Fibroblast of skin of right biceps (primary cell): ENCODE measurements at regions not wholly inside any gene's neighbourhood (a gene's known extent, or its start where the extent isn't known, plus 50 kb on each side); places are given as distances from the start of the nearest gene placed in this dataset.
A peak's percentile ranks its signal among the peaks of the same experiment; 100 is the strongest.

Experiments
- DNase-seq: peaks from one replicate; pipeline ENCODE4 v3.0.0-alpha.2; 2013

DNA sequence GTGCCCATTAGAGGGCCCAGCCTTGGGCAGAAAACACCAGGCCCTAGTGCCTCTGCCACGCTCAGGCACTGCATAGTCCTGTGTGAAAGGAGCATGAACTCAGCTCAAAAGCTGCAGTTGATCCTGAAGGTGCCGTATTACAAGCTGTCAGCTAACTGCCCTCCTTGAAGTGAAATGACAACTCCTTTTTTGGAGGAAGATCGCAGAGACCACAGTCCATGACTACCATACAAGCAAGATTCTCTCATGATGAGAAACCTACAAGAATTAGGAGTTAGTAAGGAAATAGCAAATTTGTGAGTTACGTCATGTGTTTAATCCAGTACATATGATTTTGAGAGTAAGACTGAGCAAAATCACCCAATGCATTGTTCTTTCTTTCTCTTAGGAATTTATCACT is 513.9 kb upstream of the NR2F2 start:
- peak; percentile 73 for DNase-seq

- no peak for DNase-seq
Measured at GRCh38 chr15:95822961-95823360, 507.5 kb upstream of the NR2F2 start.

DNA sequence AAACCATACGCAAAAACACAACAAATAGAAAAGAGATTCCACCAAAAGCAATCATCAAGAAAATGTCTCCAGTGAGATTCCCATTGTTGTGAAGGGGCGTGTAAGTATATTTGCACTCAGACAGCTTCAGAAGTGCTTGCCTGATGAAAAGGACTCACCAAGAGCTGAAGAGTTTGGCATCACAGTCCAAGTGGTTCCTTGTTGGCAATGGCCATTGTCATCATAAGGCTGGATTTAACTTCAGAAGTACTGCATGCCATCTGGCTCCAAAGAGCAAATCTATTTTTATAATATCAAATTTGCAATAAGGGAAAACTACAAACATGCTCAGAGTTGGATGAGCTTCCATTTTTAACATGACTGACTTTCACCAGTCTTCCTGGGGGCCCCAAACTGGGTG is 505.3 kb upstream of the NR2F2 start:
- DNase-seq = no peak

GRCh38 chr15:95825671-95826411 is 504.7 kb upstream of the NR2F2 start:
- DNase-seq = no peak

- DNase-seq = no peak
Measured at GRCh38 chr15:95826412-95827195, 503.9 kb upstream of the NR2F2 start.

DNA sequence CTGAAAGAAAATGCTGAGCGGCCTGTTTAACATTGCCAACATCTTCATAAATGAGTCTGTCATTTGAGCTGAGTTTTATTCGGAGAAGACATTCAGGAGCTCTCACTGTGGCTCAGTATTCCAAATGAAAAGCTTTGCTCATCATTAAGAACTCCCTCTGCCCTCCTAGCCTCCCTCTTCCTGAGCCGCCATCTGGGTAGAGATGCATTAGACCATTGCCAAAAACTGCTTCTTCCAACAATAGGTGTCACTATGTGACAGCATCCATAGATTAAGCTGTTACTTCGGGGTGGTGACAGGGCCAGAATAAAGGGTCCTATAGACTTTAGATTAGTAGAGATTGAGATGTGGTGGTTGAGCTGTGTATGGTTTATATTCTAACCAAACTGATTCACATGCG is 501.4 kb upstream of the NR2F2 start:
- DNase-seq = no peak

GRCh38 chr15:95830281-95830680 is 500.2 kb upstream of the NR2F2 start:
- DNase-seq = no peak

GRCh38 chr15:95832668-95833067 is 497.8 kb upstream of the NR2F2 start:
- DNase-seq = no peak

DNA sequence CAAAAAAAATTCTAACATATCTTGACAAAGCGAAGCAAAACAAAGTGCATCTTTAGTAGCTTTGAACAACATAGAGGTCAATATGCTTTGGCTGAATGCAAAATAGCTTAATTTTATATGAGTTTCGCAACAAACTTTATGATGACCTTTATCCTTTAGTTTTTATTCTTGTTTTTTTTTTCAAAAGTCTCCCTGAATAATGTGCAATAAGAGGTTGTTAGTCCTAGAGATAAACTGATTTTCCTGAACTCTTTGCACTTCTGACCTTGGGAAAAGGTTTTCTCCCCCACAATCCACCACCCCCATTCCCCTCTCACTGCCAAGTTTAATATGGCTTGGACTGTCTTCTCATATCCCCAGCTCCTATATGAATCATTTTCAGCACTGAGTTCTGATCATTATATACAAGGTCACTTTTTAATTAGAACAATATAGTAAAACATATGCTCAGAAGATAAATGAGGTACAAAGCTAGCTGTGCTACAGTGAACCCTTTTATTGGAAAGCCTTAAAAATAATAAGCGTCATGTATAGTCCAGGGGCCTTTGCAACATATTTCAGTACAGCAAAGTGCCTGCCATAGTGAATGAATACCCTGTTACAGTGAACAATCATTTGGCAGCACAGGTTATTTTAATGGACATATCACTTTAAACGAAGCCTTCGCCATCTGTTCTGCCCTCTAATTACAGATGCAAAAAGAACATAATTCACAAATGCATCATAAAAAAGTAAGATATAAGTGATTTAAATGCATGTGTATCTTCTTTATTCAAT is 496.3 kb upstream of the NR2F2 start:
- no peak for DNase-seq

GRCh38 chr15:95836536-95836935 is 494.0 kb upstream of the NR2F2 start:
- no peak for DNase-seq

DNA sequence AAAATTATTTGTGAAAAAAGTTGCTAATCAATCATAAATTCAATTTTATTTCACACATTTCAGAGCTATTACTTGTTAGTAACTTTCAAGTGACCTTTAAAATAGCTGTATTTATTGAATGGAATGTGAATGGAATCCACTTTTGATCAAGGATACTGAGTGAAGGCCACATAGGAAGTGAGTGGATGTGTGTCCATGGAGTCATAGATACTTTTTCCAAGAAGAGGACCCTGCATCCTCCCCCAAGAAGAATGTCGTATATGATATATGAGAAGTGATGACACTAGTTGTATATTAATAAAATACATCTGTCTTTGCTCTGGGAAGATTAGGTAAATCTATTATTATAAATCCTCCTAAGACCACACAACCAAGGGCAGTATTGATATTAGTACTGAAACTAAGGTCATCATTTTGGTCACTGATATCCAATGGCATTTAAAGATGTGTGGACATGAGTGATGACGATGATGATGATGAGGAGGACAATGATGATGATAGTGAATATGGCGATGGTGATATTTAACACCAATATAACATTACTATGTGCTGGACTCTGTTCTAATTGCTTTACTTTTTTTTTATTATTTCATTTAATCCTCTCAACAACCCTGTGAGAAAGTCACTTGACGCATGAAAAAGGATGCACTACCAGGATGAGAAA is 493.0 kb upstream of the NR2F2 start:
- DNase-seq = peak; percentile 61

DNA sequence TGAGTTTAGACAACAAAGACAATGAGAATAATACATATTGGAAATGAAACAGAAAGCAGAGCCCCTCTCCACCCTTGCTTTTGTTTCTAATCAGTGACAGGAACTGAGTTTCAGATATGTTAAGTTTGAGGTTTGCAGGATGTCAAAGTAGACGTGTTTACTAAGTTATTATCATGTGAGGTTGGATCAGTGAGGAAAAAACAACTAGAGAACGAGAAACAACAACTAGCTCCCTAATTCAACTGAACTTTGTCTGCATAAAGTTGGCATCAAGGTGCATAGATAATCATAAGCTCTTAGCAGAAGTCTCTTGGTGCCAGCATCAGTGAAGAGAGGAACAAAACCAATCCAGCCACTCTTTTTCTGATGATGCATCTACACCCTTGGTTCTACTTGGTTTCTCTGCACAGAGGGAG is 491.1 kb upstream of the NR2F2 start:
- DNase-seq = no peak

GRCh38 chr15:95840004-95840403 is 490.5 kb upstream of the NR2F2 start:
- peak; percentile 89 for DNase-seq

DNA sequence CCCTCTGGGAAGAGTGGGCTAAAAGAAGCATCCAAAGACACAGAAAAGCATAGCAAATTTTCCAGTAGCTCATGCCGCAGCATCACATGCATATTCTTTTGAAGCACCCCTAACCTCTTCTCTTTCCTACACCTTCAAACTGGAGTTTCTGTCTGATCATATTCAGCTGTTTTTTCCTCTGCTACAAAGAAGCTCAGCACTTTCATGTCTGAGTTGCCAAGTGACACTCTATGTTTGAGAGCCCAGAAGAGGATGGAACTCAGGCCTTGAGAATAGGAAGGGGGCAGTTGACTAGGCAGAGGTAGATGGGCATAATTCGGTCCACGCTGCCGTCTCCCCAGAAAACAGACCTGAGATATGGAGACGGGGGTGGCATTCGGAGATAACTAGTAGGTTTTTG is 489.6 kb upstream of the NR2F2 start:
- no peak for DNase-seq

DNA sequence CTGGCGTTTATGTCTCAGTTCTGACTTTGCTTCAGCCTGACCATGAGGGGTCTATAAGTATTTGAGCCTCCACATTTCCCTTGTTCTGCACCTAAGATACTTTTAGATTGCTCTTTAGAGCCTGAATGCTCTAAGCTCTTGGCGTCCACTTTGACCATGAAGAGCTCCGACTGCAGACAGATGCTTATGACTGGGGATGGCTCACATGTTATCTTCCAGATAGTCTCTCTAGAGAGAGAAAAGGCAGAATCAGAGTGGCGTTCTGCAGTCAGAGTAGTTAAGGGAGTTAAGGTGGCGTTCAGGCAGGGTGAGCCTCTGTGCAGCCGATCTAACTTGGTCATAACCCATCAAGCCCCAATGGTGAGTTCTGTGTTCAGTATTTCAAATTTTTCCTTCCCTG is 487.9 kb upstream of the NR2F2 start:
- no peak for DNase-seq

GRCh38 chr15:95843241-95843910 is 487.1 kb upstream of the NR2F2 start:
- DNase-seq = peak; percentile 77

GRCh38 chr15:95845862-95846515 is 484.5 kb upstream of the NR2F2 start:
- no peak for DNase-seq

GRCh38 chr15:95848126-95848525 is 482.4 kb upstream of the NR2F2 start:
- no peak for DNase-seq

DNA sequence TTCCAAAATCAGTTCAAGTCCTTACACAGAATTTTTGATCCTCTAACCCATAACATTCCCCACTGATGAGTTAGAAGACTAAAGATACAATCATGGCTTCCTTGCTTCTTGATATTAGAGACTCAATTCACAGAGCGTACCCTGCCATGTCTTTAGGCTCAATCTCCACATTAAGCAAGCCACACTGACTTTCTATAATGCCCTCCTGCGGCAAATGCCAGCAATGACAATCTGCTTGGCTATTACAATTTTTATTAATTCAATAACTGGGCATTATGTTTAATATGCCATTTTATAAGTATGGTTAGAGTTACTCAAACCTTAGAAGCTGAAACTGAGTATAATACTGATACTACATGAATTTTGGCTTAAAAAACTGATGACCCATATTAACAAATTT is 479.7 kb upstream of the NR2F2 start:
- DNase-seq = no peak

DNA sequence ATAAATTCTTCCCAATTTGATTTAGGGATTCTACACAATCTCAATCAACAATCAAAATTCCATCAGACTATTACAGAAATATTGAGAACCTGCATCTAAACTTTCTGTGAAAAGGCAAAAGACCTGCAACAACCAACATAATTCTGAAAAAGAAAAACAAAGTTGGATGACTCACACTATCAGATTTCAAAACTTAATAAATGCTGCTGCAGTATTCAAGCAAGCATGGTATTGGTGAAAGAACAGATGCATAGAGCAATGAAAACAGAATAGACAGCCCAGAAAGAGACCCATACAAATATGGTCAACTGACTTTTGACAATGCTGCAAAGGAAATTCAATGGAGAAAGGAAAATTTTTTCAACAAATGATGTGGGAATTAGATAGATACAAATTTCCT is 477.1 kb upstream of the NR2F2 start:
- DNase-seq = no peak

- peak; percentile 48 for DNase-seq
Measured at GRCh38 chr15:95857124-95857757, 473.3 kb upstream of the NR2F2 start.

DNA sequence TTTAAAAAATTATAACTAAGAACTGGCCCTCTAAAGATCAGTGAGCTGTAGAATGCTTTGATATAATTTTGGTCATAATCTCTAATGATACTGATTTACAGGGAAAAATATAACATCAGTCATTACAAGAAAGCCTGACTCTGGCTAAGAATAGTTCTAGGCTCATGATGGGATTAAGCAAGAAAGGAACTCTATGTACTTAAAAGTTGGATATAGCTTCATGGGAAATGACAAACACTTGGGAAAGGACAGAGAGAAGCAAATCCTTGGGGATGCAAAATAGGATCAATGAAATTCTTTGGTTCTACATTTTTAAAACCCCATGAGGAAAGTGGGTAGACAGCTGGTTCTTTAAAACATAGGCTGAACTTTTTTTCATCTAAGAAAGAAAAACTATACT is 472.7 kb upstream of the NR2F2 start:
- no peak for DNase-seq
